Left renal cortex interstitium (tissue), 4 donors: ENCODE measurements at regions not wholly inside any gene's neighbourhood (a gene's known extent, or its start where the extent isn't known, plus 50 kb on each side); places are given as distances from the start of the nearest gene placed in this dataset.

ENCODE experiments used
- DNase-seq, 4 donors: peaks; one replicate each; pipeline ENCODE4 v3.0.0-alpha.2; 2013; ENCODE audit warnings: low read depth in 4 of 4, low spot score in 2 of 4, missing footprints in 1 of 4

DNA sequence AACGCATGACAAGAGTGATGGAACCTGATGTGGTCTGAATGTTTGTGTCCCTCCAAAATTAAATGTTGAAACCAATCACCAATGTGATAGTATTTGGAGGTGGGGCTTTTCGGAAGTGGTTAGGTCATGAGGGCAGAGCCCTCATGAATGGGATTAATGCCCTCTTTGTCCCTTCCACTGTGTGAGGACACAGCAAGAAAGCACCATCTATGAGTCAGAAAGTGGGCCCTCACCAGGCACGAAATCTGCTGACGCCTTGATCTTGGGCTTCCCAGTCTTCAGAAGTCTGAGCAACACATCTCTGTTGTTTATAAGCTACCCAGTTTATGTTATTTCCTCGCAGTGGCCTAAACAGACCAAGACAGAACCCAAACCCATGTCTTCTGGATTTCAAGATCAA, 244.0 kb upstream of the JAG1 start:
- no peak for DNase-seq

DNA sequence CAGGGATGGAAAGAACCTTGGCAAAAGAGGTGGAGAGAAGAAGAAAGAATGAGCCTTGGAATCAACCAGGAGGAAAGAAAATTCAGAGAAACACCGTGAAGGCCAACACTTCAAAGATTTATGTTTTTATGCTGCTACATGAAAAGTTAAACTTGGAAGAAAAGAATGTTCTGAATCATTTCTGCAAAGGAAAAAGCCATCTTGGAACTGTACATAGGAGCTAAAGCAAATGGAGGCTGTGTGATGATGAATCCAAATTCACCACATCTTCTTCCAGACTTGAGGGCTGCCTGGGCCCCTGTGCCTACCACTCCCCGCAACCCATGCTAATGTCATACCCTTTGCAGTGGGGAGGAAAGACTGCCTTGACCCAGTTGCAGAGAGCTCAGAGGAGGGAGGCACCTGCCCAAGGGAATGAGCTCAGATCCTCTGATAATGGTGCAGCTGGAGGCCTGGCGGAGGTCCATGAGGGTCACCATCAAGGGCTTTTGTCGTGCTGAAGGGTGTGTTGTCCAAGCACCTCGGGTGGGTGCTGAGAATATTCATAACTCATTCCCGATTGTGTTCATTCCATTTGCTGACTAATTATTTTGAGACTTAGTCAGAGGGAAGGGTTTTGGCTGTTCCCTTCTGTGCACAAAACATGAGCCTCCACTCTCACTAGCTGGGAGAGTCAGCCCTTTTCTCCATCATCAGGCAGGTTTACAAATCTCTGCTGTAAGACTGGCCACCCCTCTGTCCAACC, 245.8 kb upstream of the JAG1 start:
- no peak for DNase-seq

DNA sequence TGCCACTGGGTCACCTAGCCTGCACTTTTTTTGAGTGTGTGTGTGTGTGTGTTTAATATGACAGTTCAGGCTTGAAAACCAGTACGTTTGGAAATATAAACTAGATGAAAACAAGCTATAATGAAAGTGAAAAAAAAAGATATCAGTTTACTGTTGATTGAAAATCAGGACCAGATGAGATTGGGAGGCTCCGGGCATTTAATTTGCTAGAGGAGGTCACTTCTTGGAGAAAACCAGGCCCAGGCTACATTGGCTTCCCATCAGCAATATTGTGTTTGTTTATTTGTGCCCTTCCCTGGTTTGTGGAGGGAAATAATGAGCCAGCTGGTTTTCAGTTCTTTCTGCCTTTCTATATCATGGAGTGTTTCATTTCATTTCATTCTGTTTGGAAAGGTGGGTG, 246.6 kb upstream of the JAG1 start:
- DNase-seq = no peak

DNA sequence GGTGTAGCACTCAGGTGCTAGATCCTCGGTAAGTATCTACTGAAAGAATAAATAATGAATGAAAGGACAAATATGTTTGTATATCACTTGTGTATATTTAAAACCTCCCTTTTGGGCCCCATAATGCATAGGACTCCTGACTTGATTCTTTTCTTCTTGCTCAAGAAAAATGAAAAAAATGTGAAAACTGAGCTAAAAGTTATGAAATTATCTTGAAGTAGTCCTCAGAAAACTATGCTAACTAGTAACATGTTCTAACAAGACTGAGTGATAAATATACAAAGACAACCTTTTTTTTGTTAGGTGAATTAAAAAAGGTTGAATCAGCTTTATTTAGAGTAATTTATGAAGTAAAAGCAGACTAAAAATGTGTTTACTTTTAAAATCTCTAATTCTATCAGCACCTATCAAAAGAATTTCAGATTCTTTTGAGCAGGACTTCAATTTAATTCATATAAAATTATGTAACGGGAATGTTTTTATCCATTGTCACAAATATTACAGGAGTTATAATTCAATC, 247.8 kb upstream of the JAG1 start:
- DNase-seq = no peak

DNA sequence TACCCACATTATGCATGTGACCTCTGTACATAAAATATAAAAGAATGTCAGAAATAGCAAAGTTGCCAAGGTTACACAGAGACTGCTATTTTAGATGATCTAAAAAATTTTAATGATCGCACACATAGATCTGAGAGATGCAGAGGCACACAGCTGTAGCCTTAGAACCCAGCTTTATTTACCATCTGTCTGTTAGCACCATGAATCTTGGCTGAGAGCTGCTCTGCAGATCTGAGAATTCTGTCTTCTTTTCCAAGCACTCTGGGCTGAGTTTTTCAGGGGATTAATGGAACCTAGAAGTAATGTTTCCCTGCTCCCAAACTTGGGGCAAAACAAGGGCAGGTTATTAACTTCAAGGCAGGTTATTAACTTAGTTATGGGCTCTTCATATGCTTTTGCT, 248.7 kb upstream of the JAG1 start:
- DNase-seq = no peak

DNA sequence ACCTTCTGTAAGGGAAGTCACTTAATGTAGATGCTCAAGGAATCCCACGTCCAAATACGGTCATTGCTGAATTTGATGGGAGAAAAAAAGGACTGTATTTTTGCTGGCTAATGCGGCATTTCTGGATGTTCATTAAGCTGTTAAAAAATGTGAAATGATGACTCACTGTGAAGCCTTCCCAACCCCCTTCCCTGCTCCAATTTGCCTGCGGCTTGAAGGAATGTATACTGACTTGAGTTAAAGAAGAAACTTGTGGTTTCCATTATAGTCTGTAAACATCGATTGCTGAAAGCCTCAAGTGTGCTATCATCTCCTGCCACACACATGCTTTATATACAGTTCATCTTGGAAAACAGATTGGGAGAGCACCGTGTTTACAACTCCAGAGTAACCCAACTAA, 249.1 kb upstream of the JAG1 start:
- no peak for DNase-seq

DNA sequence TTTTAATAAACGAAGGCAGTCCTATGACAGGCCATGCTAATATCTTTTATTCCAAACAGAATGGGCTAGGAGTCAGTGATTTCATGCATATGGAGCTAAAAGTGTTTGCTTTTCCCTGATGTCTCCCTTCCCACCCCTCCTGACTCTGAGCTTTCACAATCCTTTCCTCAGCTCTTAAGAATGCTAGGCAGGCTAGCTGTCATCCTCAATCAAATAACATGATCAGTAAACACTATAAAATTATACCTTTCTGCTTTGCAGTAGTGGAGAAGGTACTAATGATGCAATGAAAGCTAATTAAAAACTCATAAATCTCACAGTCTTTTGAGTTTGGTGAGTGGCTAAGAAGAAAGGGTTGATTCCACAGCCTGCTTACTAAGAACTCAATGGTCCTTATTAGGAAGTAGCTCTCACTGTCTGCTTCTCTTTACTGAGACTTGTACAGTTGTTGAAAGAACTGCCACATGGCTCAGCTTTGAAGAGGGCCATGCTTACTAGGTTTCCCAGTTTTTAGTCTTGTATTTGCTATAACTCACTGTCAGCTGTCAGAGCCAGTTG, 250.9 kb upstream of the JAG1 start:
- no peak for DNase-seq

DNA sequence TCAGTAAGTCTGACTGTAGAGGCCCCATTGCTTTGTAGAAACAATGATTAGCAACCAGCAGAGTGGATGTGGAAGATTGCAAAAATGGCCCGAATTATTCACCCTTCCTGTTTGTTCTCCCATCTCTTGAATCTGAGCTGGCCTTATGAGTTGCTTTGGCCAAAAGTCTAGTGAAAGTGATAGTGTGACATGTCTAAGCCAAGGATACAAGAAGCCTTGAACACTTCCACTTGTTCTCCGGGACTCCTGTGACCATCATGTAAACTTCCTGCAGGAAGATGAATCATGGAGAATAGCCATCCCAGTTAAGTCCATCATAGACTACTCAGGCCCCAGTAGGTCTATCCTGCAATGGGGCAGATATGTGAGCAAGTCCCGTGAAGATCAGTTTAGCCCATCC, 252.0 kb upstream of the JAG1 start:
- no peak for DNase-seq

DNA sequence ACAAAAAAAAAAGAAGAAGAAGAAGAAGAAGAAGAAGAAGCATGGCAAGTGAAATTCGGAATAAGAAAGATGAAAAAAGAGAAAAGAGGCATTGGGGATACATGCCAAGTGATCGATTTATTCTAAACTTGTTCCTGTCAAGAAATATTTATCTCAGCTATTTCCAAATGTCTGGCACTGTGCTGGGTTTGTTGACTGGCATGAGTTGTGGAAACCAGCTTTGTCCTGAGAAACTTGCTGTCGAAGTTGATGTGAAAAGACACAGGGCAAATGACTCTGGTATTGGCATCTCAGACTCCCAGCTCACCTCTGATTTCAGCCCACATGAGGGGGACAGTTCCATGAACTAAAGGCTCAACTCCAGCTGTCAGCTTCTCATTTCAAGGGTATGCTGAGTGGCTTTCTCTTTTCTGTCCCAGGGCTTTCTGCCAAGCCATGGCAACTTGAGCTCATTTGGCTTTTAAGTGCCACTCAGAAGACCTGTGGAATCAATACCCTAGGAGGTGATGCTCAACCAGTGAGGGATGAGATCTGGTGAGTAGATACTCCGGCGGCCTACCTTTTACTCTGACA, 253.3 kb upstream of the JAG1 start:
- no peak for DNase-seq

DNA sequence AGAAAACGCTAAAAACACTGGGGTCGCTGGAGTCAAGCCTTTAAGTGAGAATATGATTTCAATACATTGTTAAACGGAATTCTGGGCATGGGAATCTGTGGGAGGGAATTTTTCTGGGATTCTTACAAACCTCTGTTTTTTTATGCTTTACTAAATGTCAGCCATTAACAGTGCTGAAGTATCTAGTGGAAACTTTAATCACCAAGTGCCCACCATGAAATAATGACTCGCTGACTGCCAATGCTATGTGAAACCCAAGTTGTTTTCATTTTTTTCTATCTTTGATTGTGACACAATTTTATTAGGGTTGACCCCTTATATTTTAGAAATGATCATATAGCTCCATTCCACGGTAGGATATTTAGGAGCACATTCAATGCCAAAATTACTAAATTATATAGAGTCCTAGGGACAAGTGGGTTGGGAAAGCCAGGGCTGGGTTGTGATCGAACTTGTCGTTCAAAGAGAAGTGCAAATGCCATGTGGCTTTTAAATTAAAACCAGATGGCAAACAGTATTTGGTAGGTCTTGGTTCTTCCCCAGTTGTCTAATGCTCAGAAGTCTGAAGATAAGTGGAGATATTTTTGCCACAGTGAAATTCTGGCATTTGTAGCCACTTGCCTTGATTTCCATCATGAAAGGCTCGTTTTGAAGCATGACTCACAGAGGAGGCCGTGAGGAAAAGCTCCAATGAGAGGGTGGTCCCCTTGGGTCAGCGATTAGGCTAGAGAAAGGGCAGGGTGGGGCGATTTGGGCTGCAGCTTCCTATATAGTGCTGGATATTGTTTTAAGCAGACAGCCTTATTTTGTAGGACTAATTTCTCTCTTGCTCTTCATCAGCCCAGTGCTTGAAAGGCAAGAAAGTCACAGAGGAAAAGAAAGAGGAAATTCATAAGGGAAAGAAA, 254.4 kb upstream of the JAG1 start:
- DNase-seq = no peak

DNA sequence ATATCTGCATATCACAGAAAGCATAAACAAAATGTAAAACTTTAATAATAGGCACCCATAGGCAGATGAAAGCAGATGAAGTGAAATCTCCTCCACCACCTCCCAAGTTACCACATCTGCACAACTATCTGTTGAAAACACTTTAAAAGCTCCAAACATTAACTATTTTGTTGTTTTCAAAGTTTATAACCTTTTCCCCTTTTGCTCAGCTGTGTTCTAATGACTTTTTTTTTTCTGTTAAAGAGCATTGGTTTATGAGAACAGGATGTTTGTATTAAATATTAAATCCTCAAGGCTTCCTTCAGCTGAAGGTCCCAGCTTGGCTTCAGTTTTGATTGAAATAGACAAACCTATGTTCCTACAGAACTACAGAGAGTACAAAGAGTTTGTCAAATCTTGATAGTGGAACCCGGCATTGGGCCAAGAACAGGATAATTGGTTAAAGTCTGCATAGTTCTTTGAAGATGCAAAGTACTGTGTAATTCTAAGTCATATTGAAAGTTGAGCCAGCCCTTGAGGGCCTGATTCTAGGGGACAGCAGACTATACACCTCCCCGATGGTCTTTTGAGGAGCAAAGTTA, 255.1 kb upstream of the JAG1 start:
- DNase-seq = no peak

DNA sequence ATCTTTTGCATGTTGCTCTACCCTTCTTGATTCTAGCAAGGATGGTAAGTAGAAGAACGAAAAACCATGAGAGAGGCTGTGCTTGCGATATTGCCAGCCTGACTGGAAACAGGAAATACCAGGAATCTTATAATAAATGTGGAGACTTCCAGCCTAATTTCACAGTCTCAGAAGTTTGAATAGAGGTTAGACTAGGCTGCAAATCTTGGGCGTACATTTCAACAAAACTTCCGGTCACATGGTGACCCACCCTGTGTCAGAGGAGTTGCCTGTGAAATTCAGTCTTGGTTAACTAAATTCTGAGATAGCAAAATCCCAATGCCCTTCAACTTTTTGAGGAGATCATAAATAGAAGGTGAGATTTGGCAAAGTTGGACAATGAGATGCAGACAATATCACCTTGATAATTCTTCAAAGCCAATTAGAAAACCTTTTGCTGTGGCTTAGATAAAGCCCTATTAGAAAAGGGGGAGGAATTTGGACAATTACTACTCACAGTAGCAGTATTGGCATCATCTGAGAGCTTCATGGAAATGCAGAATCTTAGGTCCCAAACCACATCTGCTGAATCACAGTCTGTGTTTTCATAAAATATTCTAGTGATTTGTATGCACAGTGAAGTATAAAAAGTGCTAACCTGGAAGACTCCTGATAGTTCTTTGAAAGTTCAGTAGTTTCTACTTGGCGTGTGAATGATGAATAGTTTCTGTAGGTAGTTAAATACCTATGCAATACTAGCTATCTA, 262.0 kb upstream of the JAG1 start:
- no peak for DNase-seq

DNA sequence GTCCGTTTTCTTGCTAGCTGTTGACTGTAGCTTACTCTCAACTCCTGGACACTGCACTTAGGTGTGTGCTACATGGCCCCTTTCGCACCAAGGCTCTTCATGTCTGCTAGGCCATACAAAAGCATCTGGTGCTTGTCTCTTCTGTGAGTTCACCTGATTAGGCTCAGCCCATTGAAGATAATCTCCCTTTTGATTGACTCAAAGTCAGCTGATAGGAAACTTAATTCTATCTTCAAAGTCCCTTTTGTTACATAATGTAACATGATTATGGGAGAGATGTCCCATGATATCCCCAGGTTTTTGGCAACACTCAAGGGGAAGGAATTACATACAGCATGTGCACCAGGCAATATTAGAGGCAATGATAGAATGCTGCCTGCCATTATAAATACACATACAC, 263.0 kb upstream of the JAG1 start:
- DNase-seq = no peak

DNA sequence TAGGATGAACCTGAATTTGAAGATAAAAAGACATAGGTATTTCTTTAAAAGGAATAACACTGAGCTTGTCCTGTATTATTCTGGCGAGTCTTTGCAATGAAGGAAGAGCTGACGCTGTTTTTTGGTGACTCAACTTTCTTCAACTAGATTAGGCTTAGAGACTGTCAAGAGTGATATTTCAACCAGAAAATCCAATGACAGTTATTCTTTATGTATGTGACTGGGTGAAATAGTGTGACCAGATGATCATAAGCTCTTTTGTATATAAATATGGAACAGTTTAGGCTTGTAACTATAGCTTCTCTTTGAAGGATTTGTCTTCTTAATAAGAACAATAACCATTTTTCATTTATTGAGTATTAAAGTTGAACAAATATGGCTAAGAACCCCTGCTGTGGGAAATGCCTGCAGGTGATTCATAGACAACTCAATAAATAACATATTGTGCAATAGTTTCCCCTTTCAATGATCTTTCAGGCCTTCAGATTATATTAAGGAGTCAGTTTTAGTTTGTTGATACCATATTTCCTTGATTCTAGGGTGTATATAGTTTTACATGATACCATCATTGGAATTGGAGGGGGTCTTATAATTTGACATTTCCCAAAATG, 265.6 kb upstream of the JAG1 start:
- DNase-seq = no peak

DNA sequence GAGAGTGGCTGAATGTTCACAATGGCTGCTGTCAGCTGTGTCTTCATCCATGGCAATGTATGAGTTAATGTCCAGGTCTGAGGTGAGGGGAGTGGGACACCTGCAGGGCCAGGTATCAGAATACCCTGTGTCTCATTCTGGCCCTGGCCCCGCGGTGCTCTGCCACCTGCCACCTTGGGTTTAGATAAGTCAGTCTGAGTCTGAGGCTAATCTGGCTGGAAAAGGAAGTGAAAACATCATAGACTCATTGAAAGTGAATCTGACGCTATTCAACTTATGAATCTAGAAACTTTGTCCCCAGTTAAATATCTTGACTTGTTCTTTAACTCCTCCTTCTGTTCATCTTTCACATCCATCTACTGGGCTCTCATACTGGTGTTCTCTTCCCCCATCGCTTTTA, 267.1 kb upstream of the JAG1 start:
- DNase-seq = no peak

DNA sequence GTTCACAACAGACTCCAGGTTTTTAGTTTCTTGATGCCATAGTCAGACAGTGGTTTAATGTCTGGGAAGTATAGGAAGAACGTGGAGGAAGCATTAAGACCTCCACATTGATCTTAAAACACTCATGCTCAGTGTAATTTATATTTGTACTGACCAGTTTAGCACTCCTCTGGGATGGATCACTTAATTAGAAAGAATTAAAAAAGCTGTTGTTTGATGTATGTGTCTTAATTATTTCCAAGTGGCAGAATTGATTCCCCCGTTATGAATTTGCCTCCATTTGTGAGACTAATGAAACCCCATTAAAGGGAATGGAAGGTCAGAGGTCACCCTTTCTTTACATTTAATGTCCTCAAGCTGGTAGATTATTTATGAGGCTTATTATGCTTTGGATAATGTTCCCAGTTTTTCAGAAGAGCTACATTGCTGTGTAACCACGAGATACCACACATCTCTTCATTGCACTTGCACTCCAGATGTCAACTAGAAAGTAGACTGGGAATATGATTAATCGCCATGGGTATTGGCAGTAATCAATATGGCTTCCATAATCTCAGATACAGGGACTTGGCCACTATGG, 270.0 kb upstream of the JAG1 start:
- no peak for DNase-seq

DNA sequence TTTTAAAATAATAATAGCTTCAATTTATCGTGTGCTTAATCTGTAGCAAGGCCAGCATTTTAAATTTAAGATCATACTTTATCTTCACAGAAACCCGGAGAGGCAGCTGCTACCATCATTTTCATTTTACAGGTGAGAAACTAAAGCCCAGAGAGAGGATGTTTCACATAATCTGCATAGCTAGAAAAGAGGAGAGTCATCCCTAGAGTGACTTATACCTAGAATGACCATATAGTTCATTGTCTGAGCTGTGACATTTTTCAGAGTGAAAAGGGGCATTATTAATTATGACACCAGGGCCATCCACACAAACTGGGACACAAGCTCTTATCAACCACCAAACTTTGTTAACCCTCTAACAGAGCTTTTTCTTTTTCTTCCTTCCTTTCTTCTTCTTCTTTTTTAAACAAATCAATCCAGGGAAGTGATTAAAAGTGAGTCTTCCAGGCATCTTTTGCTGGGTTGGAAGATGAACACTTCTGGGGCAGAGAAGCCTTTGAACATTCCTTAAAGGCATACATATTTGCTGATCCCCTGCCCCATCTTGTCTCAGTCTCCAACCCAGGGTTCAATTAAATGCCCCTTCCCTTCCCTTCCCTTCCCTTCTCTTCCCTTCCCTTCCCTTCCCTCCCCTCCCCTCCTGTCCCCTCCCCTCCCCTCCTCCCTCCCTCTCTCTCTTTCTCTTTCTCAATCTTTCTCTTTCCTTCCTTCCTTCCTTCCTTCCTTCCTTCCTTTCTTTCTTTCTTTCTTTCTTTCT, 272.5 kb upstream of the JAG1 start:
- DNase-seq = no peak

DNA sequence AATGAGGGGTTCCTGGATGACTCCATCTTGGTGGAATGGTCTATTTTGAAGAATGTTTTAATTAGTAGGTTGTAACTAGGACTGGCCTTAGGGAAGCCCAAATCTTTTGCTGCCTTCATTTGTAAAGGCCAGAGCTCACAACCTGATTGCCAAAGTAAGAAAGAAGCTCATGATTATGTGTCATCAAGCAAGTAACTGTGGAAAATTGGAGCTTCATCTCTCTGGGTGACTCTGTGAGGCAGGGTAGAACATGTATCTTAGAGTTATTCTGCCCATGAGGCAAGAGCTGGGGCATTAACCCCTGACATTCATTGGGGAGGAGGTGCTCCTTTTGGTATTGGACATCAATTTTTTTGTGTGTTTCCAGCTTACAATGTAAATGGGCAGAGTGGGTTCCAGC, 273.9 kb upstream of the JAG1 start:
- no peak for DNase-seq
